ENCODE measurements at regions not wholly inside any gene's neighbourhood (a gene's known extent, or its start where the extent isn't known, plus 50 kb on each side); places are given as distances from the start of the nearest gene placed in this dataset.

GRCh38 chr1:88111816-88112215 lies 572.3 kb upstream of the PKN2 start:
- TF ChIP-seq ZFX (IDR thresholded peaks at IDR 0.05) (no peak), CTCF (conservative IDR thresholded peaks at IDR 0.05) (no peak)
- H3K27ac ChIP-seq: no peak overlapping the region

DNA sequence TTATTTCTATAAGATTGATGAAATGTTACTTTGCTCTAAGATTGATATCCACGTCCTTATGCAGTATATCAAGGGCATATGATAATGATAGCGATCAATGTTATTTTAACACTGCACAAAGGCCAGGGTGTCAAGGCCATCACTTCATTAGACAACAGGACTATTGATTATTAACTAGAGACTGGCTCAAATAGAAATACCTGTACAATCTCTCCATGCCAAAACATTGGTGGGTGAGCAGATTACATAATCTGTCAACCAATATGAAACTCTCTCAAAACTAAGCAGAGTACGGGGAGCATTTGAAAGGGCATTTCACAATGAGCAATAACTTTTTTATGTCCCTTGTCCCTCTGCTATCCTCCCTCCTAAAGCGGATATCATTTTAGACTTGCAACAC lies 566.5 kb upstream of the PKN2 start:
- no peak overlapping the region for H3K27ac ChIP-seq
- TF ChIP-seq ZFX (IDR thresholded peaks at IDR 0.05) (no peak), CTCF (conservative IDR thresholded peaks at IDR 0.05) (no peak)

GRCh38 chr1:88118176-88118845 lies 565.8 kb upstream of the PKN2 start:
- TF ChIP-seq ZFX (IDR thresholded peaks at IDR 0.05): no peak
- TF ChIP-seq CTCF (conservative IDR thresholded peaks at IDR 0.05): no peak

DNA sequence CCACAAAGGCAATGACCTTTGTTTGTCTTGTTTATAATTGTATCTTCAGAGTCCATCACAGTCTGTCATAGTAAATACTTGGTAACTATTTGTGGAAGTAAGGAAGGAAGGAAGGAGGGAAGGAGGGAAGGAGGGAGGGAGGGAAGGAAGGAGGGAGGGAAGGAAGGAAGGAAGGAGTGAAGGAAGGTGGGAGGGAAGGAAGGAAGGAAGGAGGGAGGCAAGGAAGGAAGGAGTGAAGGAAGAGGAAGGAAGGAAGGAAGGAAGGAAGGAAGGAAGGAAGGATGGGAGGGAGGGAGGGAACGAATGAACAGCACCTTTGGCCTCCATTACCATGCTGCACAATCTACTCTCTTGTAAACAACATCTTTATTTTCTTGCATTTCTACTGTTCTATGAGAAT lies 559.5 kb upstream of the PKN2 start:
- no peak for TF ChIP-seq ZFX (IDR thresholded peaks at IDR 0.05)
- no peak for TF ChIP-seq CTCF (conservative IDR thresholded peaks at IDR 0.05)

More at GRCh38 chr1:88118176-88118845, 565.8 kb upstream of the PKN2 start:
- no peak overlapping the region for H3K27ac ChIP-seq

DNA sequence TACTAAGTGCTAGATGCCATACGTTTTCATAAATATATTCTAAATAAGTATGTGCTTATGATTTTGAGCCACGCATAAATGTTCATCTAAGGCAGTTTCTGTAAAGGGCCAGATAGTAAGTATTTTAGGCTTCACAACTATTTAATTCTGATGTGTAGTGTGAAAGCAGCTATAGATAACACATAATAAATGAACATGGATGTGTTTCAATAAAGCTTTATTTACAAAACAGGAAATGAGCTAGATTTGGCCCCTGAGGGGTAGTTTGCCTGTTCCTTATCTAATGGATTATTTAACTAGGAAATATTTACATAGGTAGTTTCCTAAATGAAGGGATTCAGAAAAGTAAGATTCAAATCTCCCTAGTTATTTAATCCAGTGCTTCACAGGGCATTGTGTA lies 557.6 kb upstream of the PKN2 start:
- TF ChIP-seq CTCF (conservative IDR thresholded peaks at IDR 0.05): no peak
- TF ChIP-seq ZFX (IDR thresholded peaks at IDR 0.05): no peak
- H3K27ac ChIP-seq: no peak overlapping the region

More for the DNA sequence above, 559.5 kb upstream of the PKN2 start:
- no peak overlapping the region for H3K27ac ChIP-seq

GRCh38 chr1:88133991-88134390 lies 550.1 kb upstream of the PKN2 start:
- no peak for TF ChIP-seq ZFX (IDR thresholded peaks at IDR 0.05)
- TF ChIP-seq CTCF (conservative IDR thresholded peaks at IDR 0.05): no peak
- H3K27ac ChIP-seq: no peak overlapping the region

GRCh38 chr1:88134983-88135921 lies 548.8 kb upstream of the PKN2 start:
- no peak overlapping the region for H3K27ac ChIP-seq
- TF ChIP-seq ZFX (IDR thresholded peaks at IDR 0.05) (no peak), CTCF (conservative IDR thresholded peaks at IDR 0.05) (no peak)

All from C4-2B (cell line).